ENCODE measurements at regions not wholly inside any gene's neighbourhood (a gene's known extent, or its start where the extent isn't known, plus 50 kb on each side); places are given as distances from the start of the nearest gene placed in this dataset.
A peak's percentile ranks its signal among the peaks of the same experiment; 100 is the strongest.
"Not testable (repeated sequence)": the region's sequence is repeated elsewhere in the genome, so short reads cannot be mapped to it uniquely, and the experiment has no call there.

GRCh38 chr5:12586406-12586805 is 682.2 kb upstream of the CTNND2 start:
- no peaks in the 10 kb centered on the region for H3K9me3 Mint-ChIP-seq (ENCODE audit: unreplicated experiment)
- no peaks in the 10 kb centered on the region for H3K27me3 Mint-ChIP-seq (ENCODE audit: unreplicated experiment)
- no peaks in the 10 kb centered on the region for H3K4me1 Mint-ChIP-seq (ENCODE audit: unreplicated experiment)

GRCh38 chr5:12578803-12579202 is 674.6 kb upstream of the CTNND2 start:
- not testable (repeated sequence) for H3K36me3 Mint-ChIP-seq (ENCODE audit: low read depth, unreplicated experiment); H3K27me3 Mint-ChIP-seq (ENCODE audit: unreplicated experiment); H3K27ac Mint-ChIP-seq (ENCODE audit: unreplicated experiment); DNase-seq (ENCODE audit: low spot score); H3K9me3 Mint-ChIP-seq (ENCODE audit: unreplicated experiment); H3K4me3 Mint-ChIP-seq (ENCODE audit: unreplicated experiment); H3K4me1 Mint-ChIP-seq (ENCODE audit: unreplicated experiment)

More at GRCh38 chr5:12586406-12586805, 682.2 kb upstream of the CTNND2 start:
- Mint-ChIP-seq H3K36me3 (ENCODE audit: low read depth, unreplicated experiment) (no peaks in the 10 kb centered on the region), H3K27ac (ENCODE audit: unreplicated experiment) (no peak overlapping the region), H3K4me3 (ENCODE audit: unreplicated experiment) (no peak overlapping the region)
- TF ChIP-seq, protein P1, sequence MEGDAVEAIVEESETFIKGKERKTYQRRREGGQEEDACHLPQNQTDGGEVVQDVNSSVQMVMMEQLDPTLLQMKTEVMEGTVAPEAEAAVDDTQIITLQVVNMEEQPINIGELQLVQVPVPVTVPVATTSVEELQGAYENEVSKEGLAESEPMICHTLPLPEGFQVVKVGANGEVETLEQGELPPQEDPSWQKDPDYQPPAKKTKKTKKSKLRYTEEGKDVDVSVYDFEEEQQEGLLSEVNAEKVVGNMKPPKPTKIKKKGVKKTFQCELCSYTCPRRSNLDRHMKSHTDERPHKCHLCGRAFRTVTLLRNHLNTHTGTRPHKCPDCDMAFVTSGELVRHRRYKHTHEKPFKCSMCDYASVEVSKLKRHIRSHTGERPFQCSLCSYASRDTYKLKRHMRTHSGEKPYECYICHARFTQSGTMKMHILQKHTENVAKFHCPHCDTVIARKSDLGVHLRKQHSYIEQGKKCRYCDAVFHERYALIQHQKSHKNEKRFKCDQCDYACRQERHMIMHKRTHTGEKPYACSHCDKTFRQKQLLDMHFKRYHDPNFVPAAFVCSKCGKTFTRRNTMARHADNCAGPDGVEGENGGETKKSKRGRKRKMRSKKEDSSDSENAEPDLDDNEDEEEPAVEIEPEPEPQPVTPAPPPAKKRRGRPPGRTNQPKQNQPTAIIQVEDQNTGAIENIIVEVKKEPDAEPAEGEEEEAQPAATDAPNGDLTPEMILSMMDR (IDR thresholded peaks at IDR 0.05; ENCODE audit: unreplicated experiment) = no peak
- no peak for DNase-seq (ENCODE audit: low spot score)

GRCh38 chr5:12576953-12577352 is 672.7 kb upstream of the CTNND2 start:
- not testable (repeated sequence) for H3K9me3 Mint-ChIP-seq (ENCODE audit: unreplicated experiment); H3K4me1 Mint-ChIP-seq (ENCODE audit: unreplicated experiment); H3K36me3 Mint-ChIP-seq (ENCODE audit: low read depth, unreplicated experiment); H3K4me3 Mint-ChIP-seq (ENCODE audit: unreplicated experiment); DNase-seq (ENCODE audit: low spot score); H3K27ac Mint-ChIP-seq (ENCODE audit: unreplicated experiment); H3K27me3 Mint-ChIP-seq (ENCODE audit: unreplicated experiment)

DNA sequence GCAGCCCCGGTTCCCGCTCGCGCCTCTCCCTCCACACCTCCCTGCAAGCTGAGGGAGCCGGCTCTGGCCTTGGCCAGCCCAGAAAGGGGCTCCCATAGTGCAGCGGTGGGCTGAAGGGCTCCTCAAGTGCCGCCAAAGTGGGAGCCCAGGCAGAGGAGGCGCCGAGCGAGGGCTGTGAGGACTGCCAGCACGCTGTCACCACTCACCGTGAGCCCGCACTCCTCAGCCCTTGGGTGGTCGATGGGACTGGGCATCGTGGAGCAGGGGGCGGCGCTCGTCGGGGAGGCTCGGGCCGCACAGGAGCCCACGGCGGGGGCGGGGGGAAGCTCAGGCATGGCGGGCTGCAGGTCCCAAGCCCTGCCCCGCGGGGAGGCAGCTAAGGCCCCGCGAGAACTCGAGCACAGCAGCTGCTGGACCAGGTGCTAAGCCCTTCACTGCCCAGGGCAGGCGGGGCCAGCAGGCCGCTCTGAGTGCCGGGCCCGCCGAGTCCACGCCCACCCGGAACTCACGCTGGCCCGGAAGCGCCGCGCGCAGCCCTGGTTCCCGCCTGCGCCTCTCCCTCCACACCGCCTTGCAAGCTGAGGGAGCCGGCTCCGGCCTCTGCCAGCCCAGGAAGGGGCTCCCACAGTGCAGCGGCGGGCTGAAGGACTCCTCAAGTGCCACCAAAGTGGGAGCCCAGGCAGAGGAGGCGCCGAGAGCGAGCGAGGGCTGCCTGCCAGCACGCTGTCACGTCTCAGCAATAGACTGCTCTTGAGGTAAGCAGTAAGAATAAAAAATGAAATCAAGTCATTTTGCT is 670.2 kb upstream of the CTNND2 start:
- not testable (repeated sequence) for H3K27me3 Mint-ChIP-seq (ENCODE audit: unreplicated experiment); H3K9me3 Mint-ChIP-seq (ENCODE audit: unreplicated experiment); H3K4me1 Mint-ChIP-seq (ENCODE audit: unreplicated experiment); H3K36me3 Mint-ChIP-seq (ENCODE audit: low read depth, unreplicated experiment); H3K27ac Mint-ChIP-seq (ENCODE audit: unreplicated experiment)
- DNase-seq (ENCODE audit: low spot score) = peak; percentile 80
- H3K4me3 Mint-ChIP-seq (ENCODE audit: unreplicated experiment) = peak overlapping the region; percentile 65

GRCh38 chr5:12573916-12574297 is 669.7 kb upstream of the CTNND2 start:
- H3K27me3 Mint-ChIP-seq (ENCODE audit: unreplicated experiment); H3K4me1 Mint-ChIP-seq (ENCODE audit: unreplicated experiment); H3K9me3 Mint-ChIP-seq (ENCODE audit: unreplicated experiment); H3K36me3 Mint-ChIP-seq (ENCODE audit: low read depth, unreplicated experiment): not testable (repeated sequence)
- H3K27ac Mint-ChIP-seq (ENCODE audit: unreplicated experiment) = peak overlapping the region; percentile 68
- H3K4me3 Mint-ChIP-seq (ENCODE audit: unreplicated experiment) = peak overlapping the region; percentile 87
- peak; percentile 22 for DNase-seq (ENCODE audit: low spot score)

GRCh38 chr5:12570688-12571087 is 666.4 kb upstream of the CTNND2 start:
- peaks cover 5% of the 10 kb centered on the region for H3K27me3 Mint-ChIP-seq (ENCODE audit: unreplicated experiment)
- DNase-seq (ENCODE audit: low spot score) = no peak
- H3K9me3 Mint-ChIP-seq (ENCODE audit: unreplicated experiment) = no peaks in the 10 kb centered on the region
- H3K36me3 Mint-ChIP-seq (ENCODE audit: low read depth, unreplicated experiment) = peaks cover under 1% of the 10 kb centered on the region
- peak overlapping the region; percentile 30 for H3K27ac Mint-ChIP-seq (ENCODE audit: unreplicated experiment)
- TF ChIP-seq, protein P1 (IDR thresholded peaks at IDR 0.05; ENCODE audit: unreplicated experiment) = no peak
- H3K4me1 Mint-ChIP-seq (ENCODE audit: unreplicated experiment) = peaks cover 8% of the 10 kb centered on the region
- H3K4me3 Mint-ChIP-seq (ENCODE audit: unreplicated experiment) = no peak overlapping the region

DNA sequence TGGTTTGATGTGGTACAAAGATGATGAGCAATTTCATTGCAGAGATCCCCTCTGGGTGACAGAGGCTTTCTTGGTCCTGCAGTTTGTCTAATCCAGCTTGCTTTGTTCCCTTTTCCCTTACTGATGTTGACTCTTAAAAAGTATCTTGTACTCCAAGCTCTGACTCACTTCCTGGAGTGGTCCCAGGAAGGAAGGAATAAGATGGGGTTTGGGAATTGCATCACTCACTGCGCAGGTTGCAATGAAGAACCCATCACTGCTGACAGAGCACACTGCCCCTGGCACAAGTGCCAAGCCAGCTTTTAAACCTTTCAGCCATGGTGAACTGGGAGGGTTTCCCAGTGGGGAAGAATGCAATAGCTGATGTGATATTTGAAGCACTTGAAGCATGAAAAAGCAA is 662.2 kb upstream of the CTNND2 start:
- TF ChIP-seq, protein P1 (IDR thresholded peaks at IDR 0.05; ENCODE audit: unreplicated experiment) = no peak
- peaks cover 8% of the 10 kb centered on the region for H3K4me1 Mint-ChIP-seq (ENCODE audit: unreplicated experiment)
- no peaks in the 10 kb centered on the region for H3K9me3 Mint-ChIP-seq (ENCODE audit: unreplicated experiment)
- peaks cover 14% of the 10 kb centered on the region for H3K36me3 Mint-ChIP-seq (ENCODE audit: low read depth, unreplicated experiment)
- H3K27ac Mint-ChIP-seq (ENCODE audit: unreplicated experiment) = no peak overlapping the region
- peaks cover 5% of the 10 kb centered on the region for H3K27me3 Mint-ChIP-seq (ENCODE audit: unreplicated experiment)
- H3K4me3 Mint-ChIP-seq (ENCODE audit: unreplicated experiment) = no peak overlapping the region
- no peak for DNase-seq (ENCODE audit: low spot score)
